ENCODE measurements at regions not wholly inside any gene's neighbourhood (a gene's known extent, or its start where the extent isn't known, plus 50 kb on each side); places are given as distances from the start of the nearest gene placed in this dataset.

GRCh38 chr21:24994717-24995116 is 612.6 kb downstream of the MRPL39 start:
- H3F3A ChIP-seq (ENCODE audit: insufficient read depth, low read length, poor library complexity, severe bottlenecking) = no peaks in the 10 kb centered on the region
- no peaks in the 10 kb centered on the region for H3K79me2 ChIP-seq (replicated peaks; ENCODE audit: insufficient read depth, low read length)
- no peak overlapping the region for H3K4me3 ChIP-seq (ENCODE audit: low read length)
- no peak for TF ChIP-seq RAD21 (conservative IDR thresholded peaks at IDR 0.05)
- no peak for TF ChIP-seq TAF1 (IDR thresholded peaks at IDR 0.05; ENCODE audit: low read depth)
- no peak for TF ChIP-seq MXI1 (conservative IDR thresholded peaks at IDR 0.05; ENCODE audit: poor library complexity, severe bottlenecking)
- no peak for TF ChIP-seq EP300 (conservative IDR thresholded peaks at IDR 0.05; ENCODE audit: poor library complexity, severe bottlenecking)
- TF ChIP-seq EZH2 (IDR thresholded peaks at IDR 0.05; ENCODE audit: borderline replicate concordance, insufficient read depth, low read length, poor library complexity, severe bottlenecking) = no peak
- no peak for TF ChIP-seq POLR2AphosphoS5 (IDR thresholded peaks at IDR 0.05)
- TF ChIP-seq, protein P1, sequence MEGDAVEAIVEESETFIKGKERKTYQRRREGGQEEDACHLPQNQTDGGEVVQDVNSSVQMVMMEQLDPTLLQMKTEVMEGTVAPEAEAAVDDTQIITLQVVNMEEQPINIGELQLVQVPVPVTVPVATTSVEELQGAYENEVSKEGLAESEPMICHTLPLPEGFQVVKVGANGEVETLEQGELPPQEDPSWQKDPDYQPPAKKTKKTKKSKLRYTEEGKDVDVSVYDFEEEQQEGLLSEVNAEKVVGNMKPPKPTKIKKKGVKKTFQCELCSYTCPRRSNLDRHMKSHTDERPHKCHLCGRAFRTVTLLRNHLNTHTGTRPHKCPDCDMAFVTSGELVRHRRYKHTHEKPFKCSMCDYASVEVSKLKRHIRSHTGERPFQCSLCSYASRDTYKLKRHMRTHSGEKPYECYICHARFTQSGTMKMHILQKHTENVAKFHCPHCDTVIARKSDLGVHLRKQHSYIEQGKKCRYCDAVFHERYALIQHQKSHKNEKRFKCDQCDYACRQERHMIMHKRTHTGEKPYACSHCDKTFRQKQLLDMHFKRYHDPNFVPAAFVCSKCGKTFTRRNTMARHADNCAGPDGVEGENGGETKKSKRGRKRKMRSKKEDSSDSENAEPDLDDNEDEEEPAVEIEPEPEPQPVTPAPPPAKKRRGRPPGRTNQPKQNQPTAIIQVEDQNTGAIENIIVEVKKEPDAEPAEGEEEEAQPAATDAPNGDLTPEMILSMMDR (IDR thresholded peaks at IDR 0.05; ENCODE audit: poor library complexity, severe bottlenecking) = no peak
- no peak overlapping the region for H3K27ac ChIP-seq (ENCODE audit: low read length)
- H4K20me1 ChIP-seq (ENCODE audit: insufficient read depth) = no peaks in the 10 kb centered on the region
- H2AFZ ChIP-seq (ENCODE audit: low read depth, low read length) = no peak overlapping the region
- no peaks in the 10 kb centered on the region for H3K9me3 ChIP-seq (ENCODE audit: low read length)
- H3K27me3 ChIP-seq (ENCODE audit: insufficient read depth, low read depth, low read length) = no peaks in the 10 kb centered on the region
- H3K4me2 ChIP-seq (ENCODE audit: low read length) = no peak overlapping the region
- no peaks in the 10 kb centered on the region for H3K36me3 ChIP-seq (ENCODE audit: insufficient read depth, low read length)
- no peaks in the 10 kb centered on the region for H3K9me2 ChIP-seq (ENCODE audit: insufficient read depth, low read length)
- H3K9ac ChIP-seq (ENCODE audit: low read length) = no peak overlapping the region

- H3K9me3 ChIP-seq (ENCODE audit: low read length) = no peaks in the 10 kb centered on the region
Measured at GRCh38 chr21:24989516-24989915, 617.8 kb downstream of the MRPL39 start.

More at GRCh38 chr21:24989516-24989915, 617.8 kb downstream of the MRPL39 start:
- H3K9ac ChIP-seq (ENCODE audit: low read length) = no peak overlapping the region
- H3K79me2 ChIP-seq (replicated peaks; ENCODE audit: insufficient read depth, low read length) = no peaks in the 10 kb centered on the region
- H3K36me3 ChIP-seq (ENCODE audit: insufficient read depth, low read length) = no peaks in the 10 kb centered on the region
- no peaks in the 10 kb centered on the region for H4K20me1 ChIP-seq (ENCODE audit: insufficient read depth)
- no peak overlapping the region for H2AFZ ChIP-seq (ENCODE audit: low read depth, low read length)
- no peak overlapping the region for H3K4me2 ChIP-seq (ENCODE audit: low read length)
- TF ChIP-seq, protein P2, sequence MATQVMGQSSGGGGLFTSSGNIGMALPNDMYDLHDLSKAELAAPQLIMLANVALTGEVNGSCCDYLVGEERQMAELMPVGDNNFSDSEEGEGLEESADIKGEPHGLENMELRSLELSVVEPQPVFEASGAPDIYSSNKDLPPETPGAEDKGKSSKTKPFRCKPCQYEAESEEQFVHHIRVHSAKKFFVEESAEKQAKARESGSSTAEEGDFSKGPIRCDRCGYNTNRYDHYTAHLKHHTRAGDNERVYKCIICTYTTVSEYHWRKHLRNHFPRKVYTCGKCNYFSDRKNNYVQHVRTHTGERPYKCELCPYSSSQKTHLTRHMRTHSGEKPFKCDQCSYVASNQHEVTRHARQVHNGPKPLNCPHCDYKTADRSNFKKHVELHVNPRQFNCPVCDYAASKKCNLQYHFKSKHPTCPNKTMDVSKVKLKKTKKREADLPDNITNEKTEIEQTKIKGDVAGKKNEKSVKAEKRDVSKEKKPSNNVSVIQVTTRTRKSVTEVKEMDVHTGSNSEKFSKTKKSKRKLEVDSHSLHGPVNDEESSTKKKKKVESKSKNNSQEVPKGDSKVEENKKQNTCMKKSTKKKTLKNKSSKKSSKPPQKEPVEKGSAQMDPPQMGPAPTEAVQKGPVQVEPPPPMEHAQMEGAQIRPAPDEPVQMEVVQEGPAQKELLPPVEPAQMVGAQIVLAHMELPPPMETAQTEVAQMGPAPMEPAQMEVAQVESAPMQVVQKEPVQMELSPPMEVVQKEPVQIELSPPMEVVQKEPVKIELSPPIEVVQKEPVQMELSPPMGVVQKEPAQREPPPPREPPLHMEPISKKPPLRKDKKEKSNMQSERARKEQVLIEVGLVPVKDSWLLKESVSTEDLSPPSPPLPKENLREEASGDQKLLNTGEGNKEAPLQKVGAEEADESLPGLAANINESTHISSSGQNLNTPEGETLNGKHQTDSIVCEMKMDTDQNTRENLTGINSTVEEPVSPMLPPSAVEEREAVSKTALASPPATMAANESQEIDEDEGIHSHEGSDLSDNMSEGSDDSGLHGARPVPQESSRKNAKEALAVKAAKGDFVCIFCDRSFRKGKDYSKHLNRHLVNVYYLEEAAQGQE (IDR thresholded peaks at IDR 0.05; ENCODE audit: borderline replicate concordance) = no peak
- TF ChIP-seq EP300 (conservative IDR thresholded peaks at IDR 0.05; ENCODE audit: poor library complexity, severe bottlenecking) = no peak
- no peak for TF ChIP-seq TAF1 (IDR thresholded peaks at IDR 0.05; ENCODE audit: low read depth)
- TF ChIP-seq, protein P1 (IDR thresholded peaks at IDR 0.05; ENCODE audit: poor library complexity, severe bottlenecking) = no peak
- TF ChIP-seq EZH2 (IDR thresholded peaks at IDR 0.05; ENCODE audit: borderline replicate concordance, insufficient read depth, low read length, poor library complexity, severe bottlenecking) = no peak
- TF ChIP-seq MXI1 (conservative IDR thresholded peaks at IDR 0.05; ENCODE audit: poor library complexity, severe bottlenecking) = no peak
- TF ChIP-seq RAD21 (conservative IDR thresholded peaks at IDR 0.05) = no peak
- TF ChIP-seq POLR2AphosphoS5 (IDR thresholded peaks at IDR 0.05) = no peak
- TF ChIP-seq SMC3 (conservative IDR thresholded peaks at IDR 0.05; ENCODE audit: poor library complexity) = no peak
- no peaks in the 10 kb centered on the region for H3K9me2 ChIP-seq (ENCODE audit: insufficient read depth, low read length)
- H3F3A ChIP-seq (ENCODE audit: insufficient read depth, low read length, poor library complexity, severe bottlenecking) = no peaks in the 10 kb centered on the region
- no peaks in the 10 kb centered on the region for H3K27me3 ChIP-seq (ENCODE audit: insufficient read depth, low read depth, low read length)
- no peak overlapping the region for H3K4me3 ChIP-seq (ENCODE audit: low read length)
- H3K27ac ChIP-seq (ENCODE audit: low read length) = no peak overlapping the region

All from neural cell (in vitro differentiated cells).